BJ (cell line): ENCODE measurements at regions not wholly inside any gene's neighbourhood (a gene's known extent, or its start where the extent isn't known, plus 50 kb on each side); places are given as distances from the start of the nearest gene placed in this dataset.

Experiments
- CTCF ChIA-PET: fragments of 350-600 bp; formaldehyde crosslinking; extraction: SDS; loops from one replicate; lab custom pipeline; 2021; ENCODE audit warnings: antibody characterized with exemption, inconsistent platforms; lab: Yijun Ruan, JAX
- POLR2A ChIA-PET: fragments of 300-600 bp; sonication (Branson Sonifier 250); formaldehyde crosslinking; extraction: SDS; loops from one replicate; lab custom pipeline; 2021; ENCODE audit warnings: antibody characterized with exemption; lab: Charles Lee
- DNase-seq: peaks from one replicate; pipeline ENCODE4 v3.0.0-alpha.2; 2011; ENCODE audit warnings: low read depth
- H3K27me3 ChIP-seq: 2 replicates; pipeline ENCODE4 v1.6.0; 2011; ENCODE audit warnings: low read length; ENCODE audit not compliant: control insufficient read depth, insufficient read depth
- H3K36me3 ChIP-seq: 2 replicates; pipeline ENCODE4 v1.5.1; 2011; ENCODE audit warnings: low read length; ENCODE audit not compliant: control insufficient read depth, insufficient read depth
- H3K4me3 ChIP-seq: 2 replicates; pipeline ENCODE4 v1.5.1; 2011; ENCODE audit warnings: low read depth, mild to moderate bottlenecking, control low read depth, low read length
- CTCF ChIP-seq: IDR thresholded peaks from 2 replicates; pipeline ENCODE4 v1.5.1; 2011; ENCODE audit warnings: low read depth, mild to moderate bottlenecking, control low read depth, inconsistent platforms, low read length, moderate library complexity; ENCODE audit not compliant: insufficient read depth

- TF ChIP-seq CTCF = no peak
- Histone ChIP-seq H3K27me3 (no peaks in the 10 kb centered on the region), H3K36me3 (no peaks in the 10 kb centered on the region), H3K4me3 (no peak overlapping the region)
- no peak for DNase-seq
- ChIA-PET CTCF (no interaction called here), POLR2A (no interaction called here)
Measured at GRCh38 chr12:124179936-124180607, 114.8 kb upstream of the RFLNA start.

GRCh38 chr12:124183172-124183571 is 111.7 kb upstream of the RFLNA start:
- no peak for DNase-seq
- Histone ChIP-seq H3K27me3 (no peaks in the 10 kb centered on the region), H3K36me3 (no peaks in the 10 kb centered on the region), H3K4me3 (no peak overlapping the region)
- POLR2A ChIA-PET = no interaction called here
- TF ChIP-seq CTCF = no peak
- CTCF ChIA-PET = interaction anchor here (1.0 kb wide), 1 partner anchor 129 kb away, joined by 3 read pairs; no protein-coding TSS in a partner anchor

GRCh38 chr12:124184456-124184855 is 110.4 kb upstream of the RFLNA start:
- CTCF ChIA-PET = no interaction called here

GRCh38 chr12:124185971-124186686 is 108.8 kb upstream of the RFLNA start:
- TF ChIP-seq CTCF = no peak
- POLR2A ChIA-PET = no interaction called here

More at GRCh38 chr12:124184456-124184855, 110.4 kb upstream of the RFLNA start:
- H3K4me3 ChIP-seq = no peak overlapping the region
- DNase-seq = no peak
- H3K27me3 ChIP-seq = no peaks in the 10 kb centered on the region
- no peaks in the 10 kb centered on the region for H3K36me3 ChIP-seq
- POLR2A ChIA-PET = no interaction called here
- TF ChIP-seq CTCF = no peak

GRCh38 chr12:124188084-124188483 is 106.8 kb upstream of the RFLNA start:
- Histone ChIP-seq H3K27me3 (no peaks in the 10 kb centered on the region), H3K4me3 (no peak overlapping the region), H3K36me3 (no peaks in the 10 kb centered on the region)
- CTCF ChIA-PET = interaction anchor here (1.2 kb wide), 1 partner anchor 14 kb away, joined by 3 read pairs; no protein-coding TSS in a partner anchor
- TF ChIP-seq CTCF = no peak
- DNase-seq = no peak
- POLR2A ChIA-PET = no interaction called here

More at GRCh38 chr12:124185971-124186686, 108.8 kb upstream of the RFLNA start:
- CTCF ChIA-PET = interaction anchor here (0.7 kb wide), 1 partner anchor 78 kb away, joined by 3 read pairs; no protein-coding TSS in a partner anchor
- H3K36me3 ChIP-seq = no peaks in the 10 kb centered on the region
- no peaks in the 10 kb centered on the region for H3K27me3 ChIP-seq
- no peak overlapping the region for H3K4me3 ChIP-seq
- DNase-seq = no peak
